SK-N-MC (cell line): ENCODE measurements at regions not wholly inside any gene's neighbourhood (a gene's known extent, or its start where the extent isn't known, plus 50 kb on each side); places are given as distances from the start of the nearest gene placed in this dataset.

Source experiments
- EZH2 ChIP-seq: fragments of 200-600 bp; sonication (generic); IDR thresholded peaks from one replicate; pipeline ENCODE4 v1.6.1; 2017; ENCODE audit warnings: antibody characterized with exemption
- FOXP2 ChIP-seq: optimal IDR thresholded peaks from 2 replicates; pipeline ENCODE3; 2011; ENCODE audit warnings: mild to moderate bottlenecking, moderate library complexity; ENCODE audit not compliant: insufficient read depth; ENCODE audit errors: extremely low read length, control extremely low read depth
- POLR2AphosphoS5 ChIP-seq: IDR thresholded peaks from 2 replicates; pipeline ENCODE4 v1.6.1; 2012; ENCODE audit warnings: mild to moderate bottlenecking, low read depth, low read length, borderline replicate concordance

DNA sequence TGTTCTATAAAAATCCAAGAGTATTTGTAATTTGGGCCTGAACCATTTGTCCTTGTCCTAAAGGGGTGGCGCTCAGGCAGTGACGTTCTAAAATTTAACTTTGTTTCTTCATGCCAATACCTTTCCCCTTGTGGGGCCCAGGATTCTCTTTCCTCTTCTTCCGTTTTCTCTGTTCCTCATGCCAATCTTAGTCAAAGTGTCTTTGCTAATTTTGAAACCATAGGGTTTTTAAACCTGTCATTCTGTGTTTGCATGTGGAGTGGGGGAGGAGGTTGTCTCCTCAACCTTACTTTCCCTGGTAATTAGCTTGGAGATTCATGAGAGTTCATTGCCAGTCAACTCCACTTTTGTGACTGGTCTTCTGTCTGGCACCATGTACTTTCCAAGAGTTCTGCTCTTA is 337.1 kb downstream of the MAF start:
- no peak for TF ChIP-seq EZH2
- no peak for TF ChIP-seq POLR2AphosphoS5
- no peak for TF ChIP-seq FOXP2
